Muscle of back (tissue), 3 donors: ENCODE measurements at regions not wholly inside any gene's neighbourhood (a gene's known extent, or its start where the extent isn't known, plus 50 kb on each side); places are given as distances from the start of the nearest gene placed in this dataset.

Source experiments
- DNase-seq, 3 donors: peaks; one replicate each; pipeline versions ENCODE4 v3.0.0 to v3.0.0-alpha.2; 2013

DNA sequence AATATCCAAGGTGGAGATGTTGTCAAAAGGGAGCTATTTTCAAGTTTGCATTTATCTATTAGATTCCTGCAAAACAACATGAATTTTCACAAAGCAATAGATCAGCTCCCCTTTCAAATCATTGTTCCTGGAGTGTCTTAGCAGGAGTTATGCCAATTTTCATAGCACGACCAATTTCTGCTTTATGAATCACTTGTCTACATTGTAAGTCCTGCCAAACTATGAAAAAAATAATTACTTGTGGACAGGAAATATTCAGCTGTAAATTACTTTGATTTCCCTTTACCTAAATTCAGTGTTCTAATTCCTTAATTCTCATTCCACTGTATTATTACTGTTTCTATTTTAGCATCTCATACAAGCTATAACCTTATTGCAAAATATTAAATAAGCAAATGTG, 1289.6 kb downstream of the NSUN3 start:
- peak in 1 of 3 donors; percentile 3 for DNase-seq

DNA sequence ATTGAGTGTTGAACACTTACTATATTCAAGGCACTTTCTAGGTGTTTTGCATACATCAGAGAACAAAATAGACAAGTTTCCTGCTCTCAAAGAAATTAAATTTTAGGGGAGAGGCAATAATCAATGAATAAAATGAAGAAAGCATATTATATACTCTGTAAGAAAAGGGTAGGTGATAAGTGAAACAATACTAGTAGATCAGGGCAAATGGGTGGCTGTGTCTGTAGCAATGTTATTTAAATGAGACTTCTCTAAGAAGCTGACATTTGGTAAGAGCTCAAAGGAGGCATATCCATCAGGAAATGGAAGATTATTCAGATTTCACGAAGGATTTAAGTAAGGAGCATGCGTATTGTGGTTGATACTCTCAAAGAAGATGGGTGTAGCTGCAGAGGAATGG, 1291.6 kb downstream of the NSUN3 start:
- DNase-seq: no peak

DNA sequence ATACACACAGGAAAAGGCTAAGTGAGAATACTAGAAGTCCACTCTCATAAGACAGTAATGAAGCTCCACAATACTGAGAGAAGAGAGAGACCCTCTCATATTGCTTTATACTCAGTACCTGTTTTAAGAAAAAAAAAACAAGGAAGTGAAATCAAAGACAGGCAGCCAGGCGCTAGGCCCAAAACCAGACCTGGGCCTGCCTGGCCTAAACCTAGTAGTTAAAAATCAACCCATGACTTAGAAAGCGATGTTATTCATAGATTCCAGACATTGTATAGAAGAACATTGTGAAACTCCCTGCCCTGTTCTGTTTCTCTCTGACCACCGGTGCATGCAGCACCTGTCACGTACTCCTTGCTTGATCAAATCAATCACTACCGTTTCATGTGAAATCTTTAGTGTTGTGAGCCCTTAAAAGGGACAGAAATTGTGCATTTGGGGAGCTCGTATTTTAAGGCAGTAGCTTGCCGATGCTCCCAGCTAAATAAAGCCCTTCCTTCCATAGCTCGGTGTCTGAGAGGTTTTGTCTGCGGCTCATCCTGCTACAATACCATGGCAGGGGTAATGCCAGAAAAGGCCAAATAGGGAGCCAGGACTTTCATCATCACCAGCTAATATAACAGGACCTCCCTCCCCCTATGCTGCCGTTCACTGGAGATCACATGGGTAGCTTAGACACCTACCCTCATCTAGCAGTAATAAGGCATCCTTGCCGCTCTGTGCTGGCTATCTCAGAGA, 1294.1 kb downstream of the NSUN3 start:
- no peak for DNase-seq

DNA sequence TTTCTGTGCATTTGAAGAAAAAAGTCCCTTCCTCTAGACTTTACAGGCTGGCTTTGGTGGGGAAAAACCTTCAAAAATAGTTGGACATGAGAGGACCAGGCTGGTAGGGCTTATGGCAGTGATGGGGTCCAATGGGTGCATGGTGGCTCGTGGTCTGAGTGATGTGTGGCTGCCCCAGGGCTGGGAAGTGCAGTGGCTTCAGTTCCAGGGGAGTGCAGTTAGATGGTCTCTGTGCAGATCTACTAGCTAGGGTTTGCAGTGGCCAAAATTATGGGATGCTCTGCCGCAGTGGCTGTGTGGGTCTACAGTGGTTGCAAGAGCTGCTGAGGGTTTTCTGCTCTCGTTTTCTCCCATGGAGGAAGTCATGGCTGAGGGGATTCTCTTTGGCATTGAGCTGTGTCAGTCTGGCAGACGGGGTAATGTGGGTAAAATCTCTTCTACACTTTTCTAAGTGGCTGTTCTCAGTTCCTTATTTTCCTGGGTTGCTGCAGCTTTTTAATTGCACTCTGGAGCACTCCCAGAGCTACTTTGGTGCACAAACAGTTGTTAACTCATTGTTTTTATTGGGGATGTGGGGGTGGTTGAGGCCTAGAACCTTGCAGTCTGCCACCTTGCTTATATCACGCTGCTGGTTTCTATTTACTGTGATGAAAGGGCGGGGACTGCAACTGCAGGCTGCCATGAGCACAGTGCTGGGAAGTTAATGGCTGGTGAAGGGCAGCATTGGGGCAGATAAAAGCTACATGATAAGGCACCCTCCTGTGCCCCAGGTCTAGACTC, 1324.6 kb downstream of the NSUN3 start:
- no peak for DNase-seq

DNA sequence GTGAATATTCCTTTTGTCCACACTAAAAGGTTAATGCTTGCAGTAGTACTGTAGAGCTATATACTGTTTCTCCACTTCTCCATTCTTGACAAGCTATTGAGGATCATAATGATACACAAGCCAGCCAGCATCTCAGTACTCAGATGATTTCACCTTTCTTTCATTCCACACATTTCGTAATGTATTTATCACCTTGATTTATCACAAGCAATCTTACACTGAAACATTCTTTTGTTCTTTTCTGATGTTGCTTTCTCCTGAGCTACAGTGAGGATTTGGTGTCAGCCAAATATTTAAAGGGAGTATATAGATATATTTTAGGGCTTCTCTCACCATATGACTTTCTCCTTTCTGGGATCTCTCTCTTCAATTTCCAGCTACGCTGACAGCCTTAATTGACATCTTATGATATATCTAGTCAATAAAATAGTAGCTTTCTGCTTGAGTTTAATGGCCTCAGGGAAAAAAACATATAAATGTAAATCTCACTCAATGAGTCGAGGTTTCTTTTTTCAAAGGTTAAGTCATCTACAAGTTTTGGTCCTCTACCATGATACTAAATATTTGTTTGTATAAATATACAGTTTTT, 1327.0 kb downstream of the NSUN3 start:
- DNase-seq: no peak

DNA sequence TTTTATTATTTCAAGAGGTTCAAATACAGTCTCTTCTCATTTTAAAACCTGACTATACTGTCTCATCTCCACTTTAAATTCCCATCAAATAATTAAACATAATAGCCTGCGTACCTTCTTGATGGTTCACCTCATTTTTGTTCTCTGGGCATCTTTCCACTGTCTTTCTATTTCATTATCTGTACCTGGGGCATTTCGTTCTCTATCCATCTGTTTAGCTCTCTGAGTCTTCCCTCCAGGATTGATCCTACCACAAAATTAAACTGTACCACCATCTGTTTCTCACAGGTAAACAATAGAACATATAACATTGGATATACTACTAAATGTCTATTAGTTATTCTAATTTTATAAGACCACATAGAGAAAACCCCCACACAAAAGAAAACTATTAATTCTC, 1331.4 kb downstream of the NSUN3 start:
- no peak for DNase-seq

DNA sequence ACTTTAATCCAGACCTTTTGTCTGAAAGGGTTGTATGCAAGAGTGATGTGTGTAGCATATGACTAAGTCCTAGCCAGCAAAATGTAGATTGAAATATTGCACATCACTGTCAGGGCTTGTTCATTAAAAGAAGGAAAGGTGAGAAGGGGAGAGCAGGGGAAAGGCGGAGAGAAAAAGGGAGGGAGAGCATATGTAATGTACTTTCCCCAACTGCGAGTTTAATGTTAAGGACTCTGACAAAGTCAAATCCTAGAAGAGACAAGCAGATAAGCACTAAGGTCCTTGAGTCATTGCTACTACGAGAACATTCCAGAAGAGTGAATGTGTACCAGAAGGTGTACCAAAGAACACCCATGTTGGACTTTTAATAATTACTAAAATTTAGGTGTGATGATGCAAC, 1336.7 kb downstream of the NSUN3 start:
- no peak for DNase-seq

DNA sequence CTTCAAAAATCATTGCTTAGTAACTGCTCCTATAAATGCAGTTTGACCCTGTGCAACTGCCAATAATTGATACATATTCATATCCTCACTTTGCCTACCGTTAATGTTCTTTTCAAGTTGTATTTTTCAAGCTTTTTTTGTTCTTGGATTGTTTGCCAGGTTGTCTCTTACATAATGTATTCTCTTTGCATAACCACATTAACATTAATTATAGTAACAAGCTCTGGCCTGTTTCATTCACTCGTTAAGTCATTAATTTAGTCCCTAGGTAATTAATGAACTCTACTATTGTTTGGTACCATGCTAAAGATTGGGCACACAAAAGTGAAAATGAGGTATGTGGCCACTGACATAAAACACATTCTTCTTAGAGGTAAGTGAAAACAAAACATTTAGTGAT, 1338.8 kb downstream of the NSUN3 start:
- no peak for DNase-seq

DNA sequence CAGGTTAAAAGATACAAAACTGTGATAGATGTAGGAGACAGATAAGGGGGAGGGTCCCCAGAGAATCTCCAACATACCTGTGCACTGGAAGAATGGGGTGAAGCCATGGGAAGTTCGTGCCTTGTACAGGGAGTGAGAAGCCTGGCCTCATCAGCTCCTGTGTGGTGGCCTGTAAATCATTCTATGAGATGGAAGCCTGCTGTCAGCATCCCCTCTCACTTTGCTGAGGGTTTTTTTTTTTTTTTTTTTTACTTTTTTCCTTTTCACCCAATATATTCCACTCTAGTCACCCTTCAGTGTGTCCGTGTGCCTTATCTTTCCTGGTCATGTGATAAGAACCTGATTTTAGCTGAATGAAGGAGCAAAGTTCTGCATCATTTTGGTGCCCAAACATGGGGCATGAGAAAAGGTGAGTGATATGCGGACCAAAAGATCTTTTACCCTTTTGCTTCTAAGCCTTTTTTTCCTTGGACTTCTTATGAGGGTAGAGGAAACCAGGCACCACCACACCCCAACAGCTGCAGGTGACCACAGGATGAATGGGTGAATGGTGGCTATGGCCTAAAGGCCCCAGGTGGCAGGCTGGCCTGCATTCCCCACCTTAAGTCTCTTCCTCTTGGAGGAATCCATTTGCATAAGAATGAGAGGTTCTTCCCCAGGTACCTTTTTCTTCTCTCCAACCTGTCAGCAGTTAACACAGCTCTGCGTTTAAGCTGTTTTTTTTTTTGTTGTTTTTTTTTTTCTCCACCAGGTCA, 1345.0 kb downstream of the NSUN3 start:
- DNase-seq: no peak

DNA sequence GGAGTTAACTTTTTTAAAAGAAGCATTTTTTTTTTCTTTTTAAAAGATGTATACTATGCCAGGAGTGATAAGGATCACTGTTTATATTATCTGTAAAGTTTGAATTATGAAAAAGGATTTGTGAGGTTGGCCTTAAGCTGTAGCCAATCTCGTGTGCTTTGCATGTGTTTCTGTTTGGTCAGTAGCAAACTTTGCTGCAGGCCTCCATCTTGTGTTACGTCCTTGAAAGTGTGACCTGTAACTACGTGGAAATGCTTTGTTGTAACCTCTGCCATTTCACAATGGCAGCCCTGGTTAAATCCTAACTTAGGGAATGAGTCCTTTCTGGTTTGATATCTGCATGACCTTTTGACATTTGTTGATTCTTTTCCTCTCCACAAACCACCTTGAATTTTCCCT, 1345.6 kb downstream of the NSUN3 start:
- no peak for DNase-seq

DNA sequence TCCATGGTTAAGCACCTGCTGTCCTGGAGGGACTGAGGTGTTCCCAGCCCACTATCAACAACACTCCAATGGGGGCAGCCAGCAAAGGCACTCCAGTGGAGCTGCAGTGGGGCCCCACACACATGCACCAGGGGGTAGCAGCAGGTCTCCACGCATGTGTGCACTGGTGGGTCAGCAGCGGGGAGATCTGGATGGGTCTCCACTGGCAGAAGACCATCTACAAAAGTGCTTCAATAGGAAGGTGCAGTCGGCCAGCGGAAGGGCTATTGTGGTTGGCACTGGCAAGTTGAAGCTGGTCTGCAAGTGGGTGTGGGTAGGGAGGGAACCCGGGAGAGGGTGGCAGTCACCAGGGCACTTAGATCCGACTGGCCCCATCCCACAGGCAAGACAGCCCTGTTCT, 1355.4 kb downstream of the NSUN3 start:
- DNase-seq: no peak

DNA sequence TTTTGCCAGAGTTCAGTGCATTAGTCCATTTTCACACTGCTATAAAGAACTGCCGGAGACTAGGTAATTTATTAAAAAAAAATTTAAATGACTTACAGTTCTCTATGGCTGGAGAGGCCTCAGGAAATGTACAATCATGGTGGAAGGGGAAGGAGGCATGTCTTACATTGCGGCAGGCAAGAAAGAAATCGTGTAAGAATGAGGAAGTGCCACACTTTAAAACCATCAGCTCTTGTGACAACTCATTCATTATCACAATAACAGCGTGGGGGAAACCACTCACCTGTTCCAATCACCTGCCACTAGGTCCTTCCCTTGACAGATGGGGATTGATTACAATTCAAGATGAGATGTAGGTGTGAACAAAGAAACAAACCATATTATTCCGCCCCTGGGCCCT, 1361.4 kb downstream of the NSUN3 start:
- DNase-seq: no peak

DNA sequence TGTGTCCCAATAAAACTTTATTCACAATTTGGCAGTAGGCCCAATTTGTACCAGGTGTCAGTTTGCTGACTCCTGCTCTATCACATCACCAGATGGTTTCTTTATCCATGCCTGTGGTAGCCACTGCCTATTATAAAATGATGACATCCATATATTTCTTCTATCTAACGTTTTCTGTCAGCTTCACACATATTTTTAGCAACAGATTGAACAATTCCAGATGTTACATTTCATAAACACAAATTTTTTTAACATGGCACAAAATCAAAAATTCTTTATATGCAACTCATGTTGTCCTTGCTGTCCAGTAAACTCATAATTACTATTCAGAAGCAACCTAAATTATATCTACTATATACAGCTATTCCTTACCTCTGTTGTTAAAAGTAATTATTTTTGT, 1371.6 kb downstream of the NSUN3 start:
- peak; percentile 5 to 32 (median 17) for DNase-seq

DNA sequence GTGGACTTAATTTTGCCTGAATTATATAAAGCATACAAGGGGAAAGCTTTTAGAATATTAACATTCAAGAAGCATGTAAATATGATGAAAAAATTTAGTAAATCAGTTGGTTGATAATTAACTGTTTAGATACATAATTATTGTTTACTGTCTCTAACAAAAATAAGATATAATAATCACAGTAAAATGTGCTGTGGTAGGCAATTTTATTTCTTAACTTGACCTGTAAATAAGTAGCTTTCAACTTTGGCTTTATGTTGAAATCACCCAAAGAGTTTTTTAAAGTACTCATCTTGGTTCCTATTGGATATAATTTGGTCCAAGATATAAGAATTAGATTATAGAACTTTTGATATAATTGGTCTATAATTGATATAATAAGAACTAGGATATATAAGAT, 1374.5 kb downstream of the NSUN3 start:
- no peak for DNase-seq

DNA sequence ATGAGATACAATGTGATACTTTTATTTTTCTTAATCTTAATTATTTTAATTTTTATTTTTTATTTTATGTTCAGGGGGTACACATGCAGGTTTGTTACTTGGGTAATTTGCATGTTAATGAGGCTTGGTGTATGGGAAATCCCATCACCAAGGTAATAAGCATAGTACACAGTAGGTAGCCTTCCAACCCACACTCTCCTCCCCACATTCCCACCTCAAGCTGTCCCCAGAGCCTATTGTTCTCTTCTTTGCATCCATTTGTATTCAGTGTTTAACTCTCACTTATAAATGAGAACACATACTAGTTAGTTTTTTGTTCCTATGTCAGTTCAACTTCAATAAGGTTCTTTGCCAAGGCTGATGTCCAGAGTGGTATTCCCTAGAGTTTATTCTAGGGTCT, 1375.4 kb downstream of the NSUN3 start:
- DNase-seq: no peak

DNA sequence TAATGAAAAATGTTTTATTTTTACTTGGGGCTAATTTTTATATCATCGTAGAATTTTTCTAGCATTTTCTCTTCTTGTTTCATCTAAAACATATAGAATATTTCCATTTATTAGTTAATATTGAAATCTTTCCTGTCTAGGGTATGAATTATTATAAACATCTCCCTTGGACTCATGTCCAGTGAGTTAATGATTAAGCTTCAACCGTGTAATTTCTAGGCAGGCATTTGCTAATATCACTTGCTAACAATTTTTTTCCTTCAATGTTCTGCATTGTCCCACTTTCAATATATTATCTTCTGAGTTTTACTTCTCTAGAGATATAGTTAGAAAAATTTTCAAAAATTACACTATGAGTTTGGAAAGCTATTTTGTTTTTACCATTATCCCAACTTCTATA, 1371.6 kb upstream of the EPHA6 start:
- no peak for DNase-seq

DNA sequence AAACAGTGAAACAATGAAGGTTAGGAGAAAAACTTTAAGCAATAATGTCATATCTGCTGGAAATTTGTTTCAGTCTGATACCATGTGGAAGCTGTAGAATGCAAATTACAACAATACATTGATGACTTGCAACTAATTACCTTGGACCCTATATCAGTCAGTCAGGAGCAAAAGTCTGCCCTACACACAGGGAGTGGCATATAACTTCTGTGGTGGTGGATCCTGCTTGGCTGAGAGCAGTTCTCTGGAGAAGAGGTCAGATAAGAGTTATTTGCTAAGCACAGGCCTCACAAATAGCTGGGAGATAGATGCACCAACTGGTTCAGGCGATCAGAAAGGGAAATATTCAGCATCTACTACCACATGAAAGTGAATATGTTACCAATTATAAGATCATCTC, 1364.6 kb upstream of the EPHA6 start:
- DNase-seq: no peak

DNA sequence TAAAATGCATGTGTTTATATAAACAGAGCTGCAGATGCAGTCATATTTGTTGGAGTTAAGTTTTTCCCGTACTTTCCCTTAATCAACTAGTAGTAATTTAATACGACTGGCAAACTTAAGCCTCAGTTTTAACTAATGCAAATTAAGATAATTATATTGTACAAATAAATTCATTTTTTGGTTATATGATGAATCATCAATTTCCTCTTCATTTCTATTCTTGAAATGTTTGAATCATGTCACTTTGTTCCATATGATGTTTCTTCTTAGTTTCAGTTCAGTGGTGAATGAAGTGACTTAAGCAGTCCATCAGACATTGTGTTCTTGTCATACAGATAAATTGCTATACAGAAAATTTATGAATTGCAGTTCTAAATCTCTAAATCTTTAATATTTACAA, 1361.2 kb upstream of the EPHA6 start:
- DNase-seq: no peak

DNA sequence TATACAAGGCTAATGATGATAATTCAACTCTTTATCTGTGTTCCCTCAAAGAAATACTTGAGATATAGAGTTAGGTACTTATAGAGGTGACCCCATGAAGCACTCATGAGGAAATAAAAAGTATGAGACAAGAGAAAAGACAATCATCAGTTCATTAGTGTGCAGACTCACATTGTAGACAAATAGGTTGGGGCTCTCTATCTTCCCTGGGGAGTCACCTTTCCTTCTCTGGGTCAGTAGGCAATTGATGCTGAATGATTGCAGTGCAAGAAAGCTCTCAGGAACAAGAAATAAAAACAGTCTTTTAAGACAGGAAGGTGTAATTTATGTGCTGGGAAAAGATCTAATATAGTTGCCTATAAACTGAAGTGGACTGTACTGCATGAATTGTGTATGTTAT, 1357.6 kb upstream of the EPHA6 start:
- no peak for DNase-seq

DNA sequence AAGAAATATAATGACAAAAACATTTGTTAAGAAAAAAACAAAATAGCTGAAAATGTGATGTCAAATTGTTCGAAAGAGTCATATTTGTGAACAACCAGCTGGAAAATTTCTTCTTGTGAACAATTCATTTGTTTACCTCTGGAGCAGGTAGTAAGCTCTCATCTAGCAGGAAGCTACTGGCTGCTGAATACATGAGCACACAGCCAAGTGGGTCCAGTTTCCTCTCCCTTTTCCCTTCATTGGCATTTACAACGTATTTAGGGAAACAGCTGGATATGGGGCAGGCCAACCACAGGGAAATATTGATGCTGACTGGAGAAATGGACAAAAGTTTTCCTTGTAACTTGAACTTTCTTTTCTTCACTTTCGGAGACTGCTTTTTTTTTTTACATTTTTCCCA, 1354.7 kb upstream of the EPHA6 start:
- DNase-seq: peak in 2 of 3 donors; percentile 19 to 40

DNA sequence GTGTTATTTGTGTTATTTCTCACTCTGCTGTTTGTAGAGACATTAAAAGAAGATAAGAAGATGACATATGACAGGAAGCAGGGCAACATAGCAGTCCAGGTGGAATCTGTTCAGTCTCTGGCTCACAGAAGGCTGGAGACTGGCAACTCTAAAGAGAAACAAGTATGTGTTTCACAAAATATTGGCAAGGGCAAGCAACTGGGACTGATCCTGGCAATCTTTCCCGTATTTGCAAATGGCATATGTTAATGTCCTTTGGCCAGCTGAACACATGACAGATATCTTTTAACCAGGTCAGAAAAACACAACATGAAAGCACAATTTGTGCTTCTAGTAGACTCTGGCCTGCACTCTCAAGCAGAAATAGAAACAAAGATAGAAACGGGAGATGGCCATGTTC, 1354.1 kb upstream of the EPHA6 start:
- peak in 2 of 3 donors; percentile 12 to 29 for DNase-seq

DNA sequence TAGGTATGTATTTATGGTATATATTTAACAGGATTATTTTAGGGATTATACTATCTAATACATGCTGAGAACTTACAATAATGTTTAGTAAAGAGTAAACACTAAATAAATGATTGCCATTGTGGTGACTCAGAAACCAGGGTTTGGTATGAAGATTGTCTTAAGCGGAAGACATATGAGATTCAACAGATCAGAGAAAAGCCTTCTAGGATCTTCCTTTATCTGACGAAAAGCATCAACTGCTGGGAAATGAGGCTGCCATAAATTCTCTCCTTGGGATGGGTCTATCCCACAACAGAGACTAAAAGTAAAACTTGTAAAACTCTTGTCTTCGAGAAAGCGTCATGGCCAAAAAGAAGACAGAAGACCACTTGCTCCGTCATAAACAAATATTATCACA, 1352.2 kb upstream of the EPHA6 start:
- DNase-seq: no peak

DNA sequence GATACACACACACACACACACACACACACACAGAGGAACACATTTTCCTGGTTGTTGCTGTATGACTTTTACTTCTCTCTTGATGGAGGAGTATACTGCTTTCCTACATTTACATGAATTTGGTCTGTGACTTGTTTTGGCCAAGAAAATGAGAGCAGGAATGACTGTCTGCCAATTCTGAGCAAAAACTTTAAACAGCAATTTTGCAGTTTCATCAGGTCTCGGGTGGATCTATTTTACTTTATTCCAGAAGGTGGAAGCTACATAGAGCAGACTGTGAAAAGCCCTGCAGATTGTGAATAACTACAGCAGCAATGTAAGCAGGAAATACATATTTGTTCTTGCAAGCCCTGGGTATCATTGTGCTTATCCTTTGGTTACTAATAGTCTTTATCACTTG, 1350.0 kb upstream of the EPHA6 start:
- DNase-seq: peak; percentile 9 to 47 (median 16)
